GM12892 (cell line): ENCODE measurements at regions not wholly inside any gene's neighbourhood (a gene's known extent, or its start where the extent isn't known, plus 50 kb on each side); places are given as distances from the start of the nearest gene placed in this dataset.

Experiments used
- POLR2A ChIP-seq: IDR thresholded peaks from 2 replicates; pipeline ENCODE4 v1.6.1; 2011; ENCODE audit warnings: low read depth, low read length, control low read depth
- POLR2AphosphoS5 ChIP-seq: IDR thresholded peaks from 2 replicates; pipeline ENCODE4 v1.6.1; 2011; ENCODE audit warnings: low read depth, low read length, control low read depth
- TAF1 ChIP-seq: IDR thresholded peaks from 2 replicates; pipeline ENCODE4 v1.6.1; 2011; ENCODE audit warnings: low read depth, mild to moderate bottlenecking, control low read depth, low read length, borderline replicate concordance

DNA sequence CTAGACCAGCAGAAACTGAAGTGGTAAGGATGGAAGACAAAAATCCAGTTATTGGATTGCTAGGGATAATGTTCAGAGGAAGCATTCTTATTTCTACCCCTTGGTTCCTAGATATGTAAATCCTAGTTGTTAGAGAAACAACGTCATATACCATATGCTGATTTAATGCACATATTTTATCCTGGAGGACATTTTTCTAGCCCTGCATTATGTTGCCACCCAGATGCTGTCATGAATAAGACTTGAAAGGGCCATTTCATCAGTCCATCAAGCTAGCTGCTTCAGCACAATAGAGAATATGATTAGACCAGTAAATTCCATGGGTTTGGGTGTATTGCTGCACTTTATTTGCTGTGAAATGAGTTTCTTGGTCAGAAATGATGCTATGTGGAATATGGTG lies 1736.4 kb downstream of the MAT2B start:
- TF ChIP-seq TAF1, result no peak
- TF ChIP-seq POLR2A, result no peak
- no peak for TF ChIP-seq POLR2AphosphoS5
